Body of pancreas (tissue), 4 donors: ENCODE measurements at regions not wholly inside any gene's neighbourhood (a gene's known extent, or its start where the extent isn't known, plus 50 kb on each side); places are given as distances from the start of the nearest gene placed in this dataset.

Experiments used
- ATAC-seq: fragments of 150-250 bp; one replicate; pipeline ENCODE4 v1.9.1; 2016
- DNase-seq, 4 donors: peaks; one replicate each; pipeline ENCODE4 v3.0.0-alpha.2; 2019
- H3K27ac ChIP-seq, 4 donors: fragments of 200-600 bp; sonication (generic); 1 replicate in 3 of 4; 2 replicates in 1 of 4; pipeline versions ENCODE4 v1.5.1 to v1.6.1; 2016 to 2019; ENCODE audit warnings: mild to moderate bottlenecking in 1 of 4, mixed read lengths in 1 of 4, moderate library complexity in 1 of 4
- H3K27me3 ChIP-seq, 2 donors: fragments of 200-600 bp; sonication (generic); one replicate each; pipeline ENCODE4 v1.6.0; 2016; ENCODE audit warnings: mild to moderate bottlenecking in 1 of 2
- H3K36me3 ChIP-seq, 2 donors: fragments of 200-600 bp; sonication (generic); replicated peaks in 1 of 2; 2 replicates each; pipeline ENCODE4 v1.5.1; 2016; ENCODE audit warnings: low read depth in 2 of 2; ENCODE audit not compliant: insufficient read depth in 1 of 2
- H3K4me1 ChIP-seq: fragments of 200-600 bp; sonication (generic); one replicate; pipeline ENCODE4 v1.6.0; 2016
- H3K4me3 ChIP-seq, 2 donors: fragments of 200-600 bp; sonication (generic); 1 replicate in 1 of 2; 2 replicates in 1 of 2; pipeline ENCODE4 v1.5.1; 2016 to 2019
- H3K9me3 ChIP-seq, 3 donors: fragments of 200-600 bp; sonication (generic); 1 replicate in 2 of 3; 2 replicates in 1 of 3; pipeline ENCODE4 v1.5.1; 2016
- CTCF ChIP-seq, 7 experiments: fragments of 450-650 bp in 4 of 7; fragments of 200-600 bp in 3 of 7; sonication (generic) in 3 of 7; IDR thresholded peaks; one replicate each; pipeline ENCODE4 v1.5.1; 2016 to 2019; ENCODE audit warnings: antibody characterized with exemption in 7 of 7
- POLR2A ChIP-seq, 3 donors: fragments of 450-650 bp; IDR thresholded peaks; one replicate each; pipeline ENCODE4 v1.6.1; 2016; ENCODE audit warnings: antibody characterized with exemption in 3 of 3, mild to moderate bottlenecking in 2 of 3
- WGBS, 2 donors: methylation state at CpG; one replicate each; pipeline ENCODE4 v1.1.5; 2017; 5-methylcytosine and 5-hydroxymethylcytosine counted together
- intact Hi-C: fragments of 100-400 bp; cut with DNase I; formaldehyde crosslinking; loops from one replicate; pipeline ENCODE4 v1.15.1; 2023

GRCh38 chr20:61023612-61024011 is 228.4 kb upstream of the CDH4 start:
- no peaks in the 10 kb centered on the region for H3K36me3 ChIP-seq
- no peaks in the 10 kb centered on the region for H3K9me3 ChIP-seq
- ATAC-seq (no peak), DNase-seq (no peak)
- TF ChIP-seq POLR2A (IDR thresholded peaks at IDR 0.05): no peak
- TF ChIP-seq CTCF (IDR thresholded peaks at IDR 0.05): no peak
- intact Hi-C loops: no loop called here
- H3K27ac ChIP-seq: no peak overlapping the region
- H3K4me1 ChIP-seq: no peaks in the 10 kb centered on the region
- no peak overlapping the region for H3K4me3 ChIP-seq
- H3K27me3 ChIP-seq: no peaks in the 10 kb centered on the region
- 60 to 80% methylated on average over 1 to 2 of the region's 29 CpGs for WGBS, 2 donors

GRCh38 chr20:61024390-61024789 is 227.7 kb upstream of the CDH4 start:
- Histone ChIP-seq H3K36me3 (no peaks in the 10 kb centered on the region), H3K4me1 (no peaks in the 10 kb centered on the region), H3K4me3 (no peak overlapping the region), H3K27me3 (no peaks in the 10 kb centered on the region), H3K27ac (no peak overlapping the region), H3K9me3 (no peaks in the 10 kb centered on the region)
- ATAC-seq: no peak
- TF ChIP-seq POLR2A (IDR thresholded peaks at IDR 0.05) (no peak), CTCF (IDR thresholded peaks at IDR 0.05) (no peak)
- 61 to 67% methylated on average over 11 of the region's 11 CpGs for WGBS, 2 donors
- intact Hi-C loops: no loop called here
- DNase-seq: no peak

GRCh38 chr20:61025536-61025935 is 226.5 kb upstream of the CDH4 start:
- intact Hi-C loops: no loop called here
- no peak for TF ChIP-seq POLR2A (IDR thresholded peaks at IDR 0.05)
- no peak for TF ChIP-seq CTCF (IDR thresholded peaks at IDR 0.05)
- ATAC-seq: no peak
- no peak overlapping the region for H3K4me3 ChIP-seq
- WGBS, 2 donors: 73 to 79% methylated on average over 10 of the region's 10 CpGs
- H3K4me1 ChIP-seq: no peaks in the 10 kb centered on the region
- no peak overlapping the region for H3K27ac ChIP-seq
- no peak for DNase-seq
- H3K36me3 ChIP-seq: no peaks in the 10 kb centered on the region
- H3K27me3 ChIP-seq: no peaks in the 10 kb centered on the region
- no peaks in the 10 kb centered on the region for H3K9me3 ChIP-seq

GRCh38 chr20:61026173-61026572 is 225.9 kb upstream of the CDH4 start:
- Histone ChIP-seq H3K27me3 (no peaks in the 10 kb centered on the region), H3K4me1 (no peaks in the 10 kb centered on the region), H3K27ac (no peak overlapping the region), H3K9me3 (no peaks in the 10 kb centered on the region), H3K36me3 (no peaks in the 10 kb centered on the region), H3K4me3 (no peak overlapping the region)
- no peak for ATAC-seq
- intact Hi-C loops: no loop called here
- DNase-seq: no peak
- TF ChIP-seq CTCF (IDR thresholded peaks at IDR 0.05) (no peak), POLR2A (IDR thresholded peaks at IDR 0.05) (no peak)
- 74 to 84% methylated on average over 6 of the region's 6 CpGs for WGBS, 2 donors

GRCh38 chr20:61026731-61027130 is 225.3 kb upstream of the CDH4 start:
- Histone ChIP-seq H3K9me3 (no peaks in the 10 kb centered on the region), H3K36me3 (no peaks in the 10 kb centered on the region), H3K4me3 (no peak overlapping the region), H3K4me1 (no peaks in the 10 kb centered on the region), H3K27me3 (no peaks in the 10 kb centered on the region), H3K27ac (no peak overlapping the region)
- ATAC-seq: no peak
- TF ChIP-seq POLR2A (IDR thresholded peaks at IDR 0.05) (no peak), CTCF (IDR thresholded peaks at IDR 0.05) (no peak)
- WGBS, 2 donors: 69 to 76% methylated on average over 5 of the region's 5 CpGs
- DNase-seq: no peak
- intact Hi-C loops: no loop called here
